ENCODE measurements at regions not wholly inside any gene's neighbourhood (a gene's known extent, or its start where the extent isn't known, plus 50 kb on each side); places are given as distances from the start of the nearest gene placed in this dataset.
"Not testable (repeated sequence)": the region's sequence is repeated elsewhere in the genome, so short reads cannot be mapped to it uniquely, and the experiment has no call there.

DNA sequence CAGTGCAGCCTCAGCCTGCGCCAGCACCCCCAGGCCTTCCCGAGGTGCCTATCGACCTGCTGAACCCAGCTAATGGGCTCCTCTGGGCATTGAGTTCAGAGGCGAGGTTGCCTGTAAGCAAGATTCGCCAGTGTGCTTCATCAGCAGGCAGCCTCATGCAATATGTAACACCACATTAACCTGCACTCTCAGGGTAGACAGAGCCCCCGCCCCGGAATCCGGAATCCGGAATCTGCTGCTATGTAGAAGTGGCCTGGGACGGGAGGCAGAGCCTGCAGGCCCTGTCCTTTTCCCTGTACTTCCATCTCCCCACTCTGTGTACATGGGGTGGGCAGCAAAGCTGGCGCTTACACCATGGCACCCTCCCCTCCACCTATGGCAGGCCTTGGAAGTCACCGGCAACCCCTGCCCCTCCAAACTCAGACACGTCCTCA, 83.9 kb upstream of the RET start (continued):
- TF ChIP-seq STAT1 (IDR thresholded peaks at IDR 0.05; ENCODE audit: unreplicated experiment) (no peak), JUNB (IDR thresholded peaks at IDR 0.05; ENCODE audit: unreplicated experiment) (no peak), POLR2AphosphoS5 (IDR thresholded peaks at IDR 0.05; ENCODE audit: low read depth) (no peak)
- TF ChIP-seq, protein P1, sequence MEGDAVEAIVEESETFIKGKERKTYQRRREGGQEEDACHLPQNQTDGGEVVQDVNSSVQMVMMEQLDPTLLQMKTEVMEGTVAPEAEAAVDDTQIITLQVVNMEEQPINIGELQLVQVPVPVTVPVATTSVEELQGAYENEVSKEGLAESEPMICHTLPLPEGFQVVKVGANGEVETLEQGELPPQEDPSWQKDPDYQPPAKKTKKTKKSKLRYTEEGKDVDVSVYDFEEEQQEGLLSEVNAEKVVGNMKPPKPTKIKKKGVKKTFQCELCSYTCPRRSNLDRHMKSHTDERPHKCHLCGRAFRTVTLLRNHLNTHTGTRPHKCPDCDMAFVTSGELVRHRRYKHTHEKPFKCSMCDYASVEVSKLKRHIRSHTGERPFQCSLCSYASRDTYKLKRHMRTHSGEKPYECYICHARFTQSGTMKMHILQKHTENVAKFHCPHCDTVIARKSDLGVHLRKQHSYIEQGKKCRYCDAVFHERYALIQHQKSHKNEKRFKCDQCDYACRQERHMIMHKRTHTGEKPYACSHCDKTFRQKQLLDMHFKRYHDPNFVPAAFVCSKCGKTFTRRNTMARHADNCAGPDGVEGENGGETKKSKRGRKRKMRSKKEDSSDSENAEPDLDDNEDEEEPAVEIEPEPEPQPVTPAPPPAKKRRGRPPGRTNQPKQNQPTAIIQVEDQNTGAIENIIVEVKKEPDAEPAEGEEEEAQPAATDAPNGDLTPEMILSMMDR (conservative IDR thresholded peaks at IDR 0.05; ENCODE audit: low read depth in 2 of 2): no peak

DNA sequence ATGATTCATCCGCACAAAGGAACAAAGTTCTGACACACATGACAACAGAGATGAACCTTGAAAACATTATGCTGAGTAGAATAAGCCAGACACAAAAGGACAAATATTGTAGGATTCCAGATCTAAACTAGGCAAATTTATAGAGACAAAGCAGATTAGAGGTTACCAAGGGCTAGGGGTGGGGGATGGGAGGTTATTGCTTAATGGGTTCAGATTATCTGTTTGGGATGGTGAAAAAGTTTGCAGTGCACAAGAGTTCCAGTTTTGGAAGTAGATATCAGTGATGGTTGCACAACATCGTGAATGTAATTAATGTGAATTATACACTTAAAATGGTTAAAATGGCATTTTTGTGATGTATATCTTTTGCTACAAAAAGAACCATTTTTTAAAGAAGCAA, 82.0 kb upstream of the RET start:
- not testable (repeated sequence) for H3K27me3 Mint-ChIP-seq (ENCODE audit: insufficient read depth, low read depth, poor library complexity); H3K9me3 Mint-ChIP-seq; H2AFZ ChIP-seq; ATAC-seq; H3K27ac Mint-ChIP-seq; H3K4me3 ChIP-seq; H3K79me2 ChIP-seq (replicated peaks; ENCODE audit: insufficient read depth); H3K4me3 Mint-ChIP-seq; H3K9me2 ChIP-seq (ENCODE audit: insufficient read depth); H3F3A ChIP-seq (replicated peaks; ENCODE audit: low read depth); DNase-seq (ENCODE audit: low spot score); H3K4me2 ChIP-seq; H3K4me1 Mint-ChIP-seq; H3K27ac ChIP-seq (ENCODE audit: low read depth); H3K36me3 Mint-ChIP-seq (ENCODE audit: low read depth); H4K20me1 ChIP-seq (replicated peaks; ENCODE audit: insufficient read depth); H3K36me3 ChIP-seq (ENCODE audit: insufficient read depth); H3K4me1 ChIP-seq (ENCODE audit: insufficient read depth); H3K27me3 ChIP-seq (ENCODE audit: insufficient read depth)

DNA sequence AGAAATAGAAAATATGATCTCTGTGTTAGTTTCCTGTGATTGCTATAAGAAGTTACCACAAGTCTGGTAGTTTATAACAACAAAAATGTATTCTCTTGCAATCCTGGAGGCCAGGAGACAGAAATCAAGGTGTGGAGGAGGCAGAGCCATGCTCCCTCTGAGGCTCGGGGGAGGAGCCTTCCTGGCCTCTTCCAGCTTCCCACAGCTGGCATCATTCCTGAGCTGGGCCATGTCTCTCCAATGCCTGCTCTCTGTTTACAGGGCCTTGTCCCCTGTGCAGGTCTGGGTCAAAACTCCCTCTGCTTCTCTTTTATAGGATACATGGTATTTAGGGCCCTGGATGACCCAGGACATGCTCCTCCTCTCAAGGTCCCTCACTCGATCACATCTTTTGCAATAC, 81.3 kb upstream of the RET start:
- Histone ChIP-seq H3F3A (replicated peaks; ENCODE audit: low read depth) (no peaks in the 10 kb centered on the region), H4K20me1 (replicated peaks; ENCODE audit: insufficient read depth) (no peaks in the 10 kb centered on the region), H3K27me3 (ENCODE audit: insufficient read depth) (no peaks in the 10 kb centered on the region), H3K4me1 (ENCODE audit: insufficient read depth) (no peaks in the 10 kb centered on the region), H3K79me2 (replicated peaks; ENCODE audit: insufficient read depth) (no peaks in the 10 kb centered on the region), H3K4me2 (no peak overlapping the region), H2AFZ (no peak overlapping the region), H3K9me2 (ENCODE audit: insufficient read depth) (0 out of 2 replicates have a peak, but pooled peaks cover 6% of the 10 kb centered on the region), H3K4me3 (no peak overlapping the region), H3K36me3 (ENCODE audit: insufficient read depth) (no peaks in the 10 kb centered on the region), H3K27ac (ENCODE audit: low read depth) (no peak overlapping the region)
- no peak for DNase-seq (ENCODE audit: low spot score)
- Mint-ChIP-seq H3K4me3 (no peak overlapping the region), H3K27ac (no peak overlapping the region), H3K36me3 (ENCODE audit: low read depth) (no peaks in the 10 kb centered on the region; the same call in 2 of the 3 replicates), H3K9me3 (no peaks in the 10 kb centered on the region; the same call in 2 of the 3 replicates), H3K4me1 (peaks cover 3% of the 10 kb centered on the region; the same call in 2 of the 3 replicates), H3K27me3 (ENCODE audit: insufficient read depth, low read depth, poor library complexity) (peaks cover 1% of the 10 kb centered on the region)
- ATAC-seq: peak; percentile 48
- TF ChIP-seq, protein P1 (conservative IDR thresholded peaks at IDR 0.05; ENCODE audit: low read depth in 2 of 2): no peak
- no peak for TF ChIP-seq EZH2 (IDR thresholded peaks at IDR 0.05; ENCODE audit: low read depth, unreplicated experiment)
- TF ChIP-seq EZH2phosphoT487 (IDR thresholded peaks at IDR 0.05; ENCODE audit: unreplicated experiment): no peak
- TF ChIP-seq NANOG (IDR thresholded peaks at IDR 0.05; ENCODE audit: borderline replicate concordance): no peak
- no peak for TF ChIP-seq JUNB (IDR thresholded peaks at IDR 0.05; ENCODE audit: unreplicated experiment)
- TF ChIP-seq STAT1 (IDR thresholded peaks at IDR 0.05; ENCODE audit: unreplicated experiment): no peak
- no peak for TF ChIP-seq ZNF331 (CRISPR knock-in tag; IDR thresholded peaks at IDR 0.05; ENCODE audit: low read depth)
- TF ChIP-seq CREB1 (CRISPR knock-in tag; IDR thresholded peaks at IDR 0.05; ENCODE audit: low read depth): no peak
- no peak for TF ChIP-seq POLR2AphosphoS5 (IDR thresholded peaks at IDR 0.05; ENCODE audit: low read depth)
- TF ChIP-seq, protein P2, sequence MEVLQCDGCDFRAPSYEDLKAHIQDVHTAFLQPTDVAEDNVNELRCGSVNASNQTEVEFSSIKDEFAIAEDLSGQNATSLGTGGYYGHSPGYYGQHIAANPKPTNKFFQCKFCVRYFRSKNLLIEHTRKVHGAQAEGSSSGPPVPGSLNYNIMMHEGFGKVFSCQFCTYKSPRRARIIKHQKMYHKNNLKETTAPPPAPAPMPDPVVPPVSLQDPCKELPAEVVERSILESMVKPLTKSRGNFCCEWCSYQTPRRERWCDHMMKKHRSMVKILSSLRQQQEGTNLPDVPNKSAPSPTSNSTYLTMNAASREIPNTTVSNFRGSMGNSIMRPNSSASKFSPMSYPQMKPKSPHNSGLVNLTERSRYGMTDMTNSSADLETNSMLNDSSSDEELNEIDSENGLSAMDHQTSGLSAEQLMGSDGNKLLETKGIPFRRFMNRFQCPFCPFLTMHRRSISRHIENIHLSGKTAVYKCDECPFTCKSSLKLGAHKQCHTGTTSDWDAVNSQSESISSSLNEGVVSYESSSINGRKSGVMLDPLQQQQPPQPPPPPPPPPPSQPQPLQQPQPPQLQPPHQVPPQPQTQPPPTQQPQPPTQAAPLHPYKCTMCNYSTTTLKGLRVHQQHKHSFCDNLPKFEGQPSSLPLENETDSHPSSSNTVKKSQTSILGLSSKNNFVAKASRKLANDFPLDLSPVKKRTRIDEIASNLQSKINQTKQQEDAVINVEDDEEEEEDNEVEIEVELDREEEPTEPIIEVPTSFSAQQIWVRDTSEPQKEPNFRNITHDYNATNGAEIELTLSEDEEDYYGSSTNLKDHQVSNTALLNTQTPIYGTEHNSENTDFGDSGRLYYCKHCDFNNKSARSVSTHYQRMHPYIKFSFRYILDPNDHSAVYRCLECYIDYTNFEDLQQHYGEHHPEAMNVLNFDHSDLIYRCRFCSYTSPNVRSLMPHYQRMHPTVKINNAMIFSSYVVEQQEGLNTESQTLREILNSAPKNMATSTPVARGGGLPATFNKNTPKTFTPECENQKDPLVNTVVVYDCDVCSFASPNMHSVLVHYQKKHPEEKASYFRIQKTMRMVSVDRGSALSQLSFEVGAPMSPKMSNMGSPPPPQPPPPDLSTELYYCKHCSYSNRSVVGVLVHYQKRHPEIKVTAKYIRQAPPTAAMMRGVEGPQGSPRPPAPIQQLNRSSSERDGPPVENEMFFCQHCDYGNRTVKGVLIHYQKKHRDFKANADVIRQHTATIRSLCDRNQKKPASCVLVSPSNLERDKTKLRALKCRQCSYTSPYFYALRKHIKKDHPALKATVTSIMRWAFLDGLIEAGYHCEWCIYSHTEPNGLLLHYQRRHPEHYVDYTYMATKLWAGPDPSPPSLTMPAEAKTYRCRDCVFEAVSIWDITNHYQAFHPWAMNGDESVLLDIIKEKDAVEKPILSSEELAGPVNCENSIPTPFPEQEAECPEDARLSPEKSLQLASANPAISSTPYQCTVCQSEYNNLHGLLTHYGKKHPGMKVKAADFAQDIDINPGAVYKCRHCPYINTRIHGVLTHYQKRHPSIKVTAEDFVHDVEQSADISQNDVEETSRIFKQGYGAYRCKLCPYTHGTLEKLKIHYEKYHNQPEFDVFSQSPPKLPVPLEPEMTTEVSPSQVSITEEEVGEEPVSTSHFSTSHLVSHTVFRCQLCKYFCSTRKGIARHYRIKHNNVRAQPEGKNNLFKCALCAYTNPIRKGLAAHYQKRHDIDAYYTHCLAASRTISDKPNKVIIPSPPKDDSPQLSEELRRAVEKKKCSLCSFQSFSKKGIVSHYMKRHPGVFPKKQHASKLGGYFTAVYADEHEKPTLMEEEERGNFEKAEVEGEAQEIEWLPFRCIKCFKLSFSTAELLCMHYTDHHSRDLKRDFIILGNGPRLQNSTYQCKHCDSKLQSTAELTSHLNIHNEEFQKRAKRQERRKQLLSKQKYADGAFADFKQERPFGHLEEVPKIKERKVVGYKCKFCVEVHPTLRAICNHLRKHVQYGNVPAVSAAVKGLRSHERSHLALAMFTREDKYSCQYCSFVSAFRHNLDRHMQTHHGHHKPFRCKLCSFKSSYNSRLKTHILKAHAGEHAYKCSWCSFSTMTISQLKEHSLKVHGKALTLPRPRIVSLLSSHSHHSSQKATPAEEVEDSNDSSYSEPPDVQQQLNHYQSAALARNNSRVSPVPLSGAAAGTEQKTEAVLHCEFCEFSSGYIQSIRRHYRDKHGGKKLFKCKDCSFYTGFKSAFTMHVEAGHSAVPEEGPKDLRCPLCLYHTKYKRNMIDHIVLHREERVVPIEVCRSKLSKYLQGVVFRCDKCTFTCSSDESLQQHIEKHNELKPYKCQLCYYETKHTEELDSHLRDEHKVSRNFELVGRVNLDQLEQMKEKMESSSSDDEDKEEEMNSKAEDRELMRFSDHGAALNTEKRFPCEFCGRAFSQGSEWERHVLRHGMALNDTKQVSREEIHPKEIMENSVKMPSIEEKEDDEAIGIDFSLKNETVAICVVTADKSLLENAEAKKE (CRISPR knock-in tag; IDR thresholded peaks at IDR 0.05): no peak
